Smooth muscle cell (in vitro differentiated cells): ENCODE measurements at regions not wholly inside any gene's neighbourhood (a gene's known extent, or its start where the extent isn't known, plus 50 kb on each side); places are given as distances from the start of the nearest gene placed in this dataset.
A peak's percentile ranks its signal among the peaks of the same experiment; 100 is the strongest.

Experiments used
- DNase-seq: peaks from one replicate; lab custom pipeline; 2025; ENCODE audit not compliant: unreplicated experiment; lab: John Stamatoyannopoulos, UW
- H2AFZ ChIP-seq: fragments of 200-600 bp; sonication (generic); 2 replicates; pipeline ENCODE4 v1.6.0; 2016; ENCODE audit warnings: antibody characterized with exemption, low read depth, mild to moderate bottlenecking
- H3F3A ChIP-seq: fragments of 200-600 bp; sonication (generic); 2 replicates; pipeline ENCODE4 v1.6.0; 2017; ENCODE audit warnings: antibody characterized with exemption, low read depth
- H3K27ac ChIP-seq: fragments of 200-600 bp; sonication (generic); 2 replicates; pipeline ENCODE4 v1.5.1; 2016; ENCODE audit warnings: low read depth, mild to moderate bottlenecking
- H3K27me3 ChIP-seq: fragments of 200-600 bp; sonication (generic); 2 replicates; pipeline ENCODE4 v1.6.1; 2016; ENCODE audit warnings: low read depth, mild to moderate bottlenecking
- H3K36me3 ChIP-seq: fragments of 200-600 bp; sonication (generic); 2 replicates; pipeline ENCODE4 v1.5.1; 2016; ENCODE audit warnings: low read depth
- H3K4me1 ChIP-seq: fragments of 200-600 bp; sonication (generic); 2 replicates; pipeline ENCODE4 v1.5.1; 2016; ENCODE audit warnings: low read depth
- H3K4me2 ChIP-seq: fragments of 200-600 bp; sonication (generic); 2 replicates; pipeline ENCODE4 v1.6.0; 2016; ENCODE audit warnings: mild to moderate bottlenecking
- H3K4me3 ChIP-seq: fragments of 200-600 bp; sonication (generic); 2 replicates; pipeline ENCODE4 v1.5.1; 2016; ENCODE audit warnings: mild to moderate bottlenecking
- H3K79me2 ChIP-seq: fragments of 200-600 bp; sonication (generic); 2 replicates; pipeline ENCODE4 v1.6.0; 2016; ENCODE audit warnings: low read depth, mild to moderate bottlenecking
- H3K9ac ChIP-seq: fragments of 200-600 bp; sonication (generic); 2 replicates; pipeline ENCODE4 v1.6.0; 2016; ENCODE audit warnings: low read depth
- H3K9me3 ChIP-seq: fragments of 200-600 bp; sonication (generic); replicated peaks from 2 replicates; pipeline ENCODE4 v1.5.1; 2016; ENCODE audit warnings: low read depth
- H4K20me1 ChIP-seq: fragments of 200-600 bp; sonication (generic); 2 replicates; pipeline ENCODE4 v1.6.0; 2016; ENCODE audit warnings: low read depth
- WGBS: methylation state at CpG from one replicate; pipeline ENCODE4 v1.1.7; 2016; ENCODE audit warnings: low lambda C conversion rate; 5-methylcytosine and 5-hydroxymethylcytosine counted together
- TF ChIP-seq, protein P1 (sequence below): fragments of 200-600 bp; sonication (generic); IDR thresholded peaks from 2 replicates; pipeline ENCODE4 v1.5.1; 2017; ENCODE audit warnings: borderline replicate concordance, mild to moderate bottlenecking, antibody characterized with exemption; ENCODE audit not compliant: insufficient read depth, poor library complexity, severe bottlenecking

DNA sequence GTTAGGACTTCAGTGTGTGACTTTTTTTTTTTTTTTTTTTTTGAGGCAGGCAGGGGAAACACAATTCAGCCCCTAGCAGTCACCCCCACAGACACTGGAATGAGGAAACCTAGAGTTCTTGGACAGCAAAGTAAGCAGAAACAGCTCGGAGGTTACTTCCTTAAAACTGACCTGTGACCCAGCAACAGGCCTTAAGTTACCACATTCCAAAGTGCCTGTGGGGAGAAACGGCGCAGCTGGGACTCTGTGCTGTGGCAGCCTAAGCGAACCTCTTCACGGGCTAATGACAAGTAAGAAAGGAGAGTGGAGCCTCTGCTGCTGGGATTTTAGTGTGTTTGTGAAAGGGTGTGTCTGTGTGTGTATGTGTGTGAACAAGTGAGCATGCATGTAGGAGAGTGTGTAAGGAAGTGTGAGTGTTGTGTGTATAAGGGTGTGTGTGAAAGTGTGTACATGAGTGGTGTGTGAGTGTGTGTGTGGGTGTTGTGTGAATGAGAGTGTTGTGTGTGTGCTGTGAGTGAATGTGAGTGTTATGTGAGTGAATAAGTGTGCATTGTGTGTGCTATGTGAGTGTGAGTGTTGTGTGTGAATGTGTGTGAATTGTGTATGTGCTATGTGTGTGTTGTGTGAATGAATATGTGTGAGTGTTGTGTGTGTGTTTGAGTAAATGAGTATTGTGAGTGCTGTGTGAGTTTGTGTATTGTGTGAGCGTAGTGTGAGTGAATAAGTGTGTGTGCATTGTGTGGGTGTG is 180.8 kb downstream of the BRINP2 start:
- H4K20me1 ChIP-seq, result no peaks in the 10 kb centered on the region
- no peak overlapping the region for H3K4me2 ChIP-seq
- WGBS, result 52% methylated on average over 6 of the region's 6 CpGs
- H3K4me3 ChIP-seq, result no peak overlapping the region
- no peaks in the 10 kb centered on the region for H3K4me1 ChIP-seq
- DNase-seq, result no peak
- no peaks in the 10 kb centered on the region for H3K36me3 ChIP-seq
- no peaks in the 10 kb centered on the region for H3K79me2 ChIP-seq
- no peaks in the 10 kb centered on the region for H3K27me3 ChIP-seq
- TF ChIP-seq, protein P1, sequence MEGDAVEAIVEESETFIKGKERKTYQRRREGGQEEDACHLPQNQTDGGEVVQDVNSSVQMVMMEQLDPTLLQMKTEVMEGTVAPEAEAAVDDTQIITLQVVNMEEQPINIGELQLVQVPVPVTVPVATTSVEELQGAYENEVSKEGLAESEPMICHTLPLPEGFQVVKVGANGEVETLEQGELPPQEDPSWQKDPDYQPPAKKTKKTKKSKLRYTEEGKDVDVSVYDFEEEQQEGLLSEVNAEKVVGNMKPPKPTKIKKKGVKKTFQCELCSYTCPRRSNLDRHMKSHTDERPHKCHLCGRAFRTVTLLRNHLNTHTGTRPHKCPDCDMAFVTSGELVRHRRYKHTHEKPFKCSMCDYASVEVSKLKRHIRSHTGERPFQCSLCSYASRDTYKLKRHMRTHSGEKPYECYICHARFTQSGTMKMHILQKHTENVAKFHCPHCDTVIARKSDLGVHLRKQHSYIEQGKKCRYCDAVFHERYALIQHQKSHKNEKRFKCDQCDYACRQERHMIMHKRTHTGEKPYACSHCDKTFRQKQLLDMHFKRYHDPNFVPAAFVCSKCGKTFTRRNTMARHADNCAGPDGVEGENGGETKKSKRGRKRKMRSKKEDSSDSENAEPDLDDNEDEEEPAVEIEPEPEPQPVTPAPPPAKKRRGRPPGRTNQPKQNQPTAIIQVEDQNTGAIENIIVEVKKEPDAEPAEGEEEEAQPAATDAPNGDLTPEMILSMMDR, result no peak
- no peak overlapping the region for H2AFZ ChIP-seq
- no peak overlapping the region for H3K9ac ChIP-seq
- H3K9me3 ChIP-seq, result no peaks in the 10 kb centered on the region
- no peaks in the 10 kb centered on the region for H3F3A ChIP-seq
- no peak overlapping the region for H3K27ac ChIP-seq

DNA sequence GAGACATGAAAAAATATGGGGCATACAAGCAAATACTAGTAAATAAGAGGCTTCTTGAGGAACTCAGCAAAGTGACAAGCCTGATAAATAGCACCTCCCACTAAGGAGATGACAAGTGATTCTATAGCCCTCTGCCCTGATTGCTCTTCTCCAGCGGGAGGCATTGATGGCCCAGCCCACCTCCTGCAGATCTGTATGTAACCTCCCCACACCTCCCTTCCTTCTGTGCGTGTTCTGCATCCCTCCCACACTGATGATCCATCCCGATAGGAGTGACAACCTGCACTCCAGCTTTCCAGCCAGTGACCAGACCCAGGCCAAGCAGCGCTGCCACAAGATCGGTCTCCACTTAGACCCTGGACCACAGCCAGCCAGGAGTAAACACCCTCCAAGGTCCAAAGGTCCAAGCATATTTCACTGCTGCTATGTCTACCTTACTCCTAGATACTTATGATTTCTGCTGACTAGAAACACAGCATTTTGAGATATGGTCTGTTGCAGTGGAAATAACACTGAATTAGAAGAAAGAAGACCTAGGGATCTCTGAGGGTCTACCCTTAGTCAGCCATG is 176.1 kb downstream of the BRINP2 start:
- Histone ChIP-seq H3K4me2 (no peak overlapping the region), H3K4me1 (no peaks in the 10 kb centered on the region), H3K36me3 (no peaks in the 10 kb centered on the region), H3F3A (no peaks in the 10 kb centered on the region), H3K9me3 (no peaks in the 10 kb centered on the region), H3K27me3 (no peaks in the 10 kb centered on the region), H3K9ac (no peak overlapping the region), H3K27ac (no peak overlapping the region), H3K4me3 (no peak overlapping the region), H2AFZ (no peak overlapping the region), H4K20me1 (no peaks in the 10 kb centered on the region), H3K79me2 (no peaks in the 10 kb centered on the region)
- TF ChIP-seq, protein P1, result no peak
- 96% methylated on average over 5 of the region's 5 CpGs for whole genome bisulfite sequencing
- no peak for DNase-seq

DNA sequence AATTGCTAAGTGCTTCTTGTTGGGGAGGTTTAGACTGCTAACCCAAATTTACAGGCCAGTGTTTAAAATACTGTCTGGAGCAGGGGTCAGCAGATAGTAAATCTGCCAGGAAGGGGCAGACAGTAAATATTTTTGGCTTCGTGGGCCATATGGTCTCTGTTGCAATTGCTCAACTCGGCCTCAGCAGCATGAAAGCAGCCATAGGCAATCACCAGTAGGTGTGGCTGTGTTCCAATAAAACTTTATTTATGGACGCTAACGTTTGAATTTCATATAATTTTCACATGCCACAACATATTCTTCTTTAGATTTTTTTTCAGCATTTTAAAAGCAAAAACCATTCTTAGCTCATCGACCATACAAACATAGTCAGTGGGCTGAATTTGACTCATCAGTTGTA is 172.7 kb downstream of the BRINP2 start:
- no peak overlapping the region for H3K4me3 ChIP-seq
- TF ChIP-seq, protein P1, result no peak
- 20% methylated on average over 5 of the region's 5 CpGs for WGBS
- H3K4me2 ChIP-seq, result peak overlapping the region; percentile 0
- H3K4me1 ChIP-seq, result no peaks in the 10 kb centered on the region
- H3K9me3 ChIP-seq, result no peaks in the 10 kb centered on the region
- H3K27me3 ChIP-seq, result no peaks in the 10 kb centered on the region
- no peaks in the 10 kb centered on the region for H3K79me2 ChIP-seq
- no peak for DNase-seq
- H3K9ac ChIP-seq, result no peak overlapping the region
- no peaks in the 10 kb centered on the region for H4K20me1 ChIP-seq
- H3K36me3 ChIP-seq, result no peaks in the 10 kb centered on the region
- no peak overlapping the region for H2AFZ ChIP-seq
- no peaks in the 10 kb centered on the region for H3F3A ChIP-seq
- peak overlapping the region; percentile 4 for H3K27ac ChIP-seq

DNA sequence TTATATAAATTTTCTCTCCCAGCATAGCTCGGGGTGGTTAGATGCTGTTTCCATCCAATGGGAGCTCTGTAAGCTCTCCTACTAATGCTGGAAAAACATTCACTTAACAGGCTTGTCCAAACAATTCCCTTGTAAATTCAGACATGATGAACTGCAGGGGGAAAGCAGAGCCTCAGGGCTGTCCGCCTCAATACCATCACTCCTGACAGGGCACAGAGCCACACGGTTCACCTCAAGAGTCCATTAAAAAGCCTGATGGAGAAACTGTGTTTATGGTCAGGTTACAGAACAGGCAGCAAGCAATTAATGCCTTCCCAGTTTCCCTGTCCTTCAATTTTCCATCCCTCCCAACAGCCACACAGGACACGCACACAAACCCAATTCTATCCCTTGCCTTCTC is 171.0 kb downstream of the BRINP2 start:
- WGBS, result 39% methylated on average over 4 of the region's 4 CpGs
- Histone ChIP-seq H3K9me3 (no peaks in the 10 kb centered on the region), H3K36me3 (no peaks in the 10 kb centered on the region), H3K79me2 (no peaks in the 10 kb centered on the region), H4K20me1 (no peaks in the 10 kb centered on the region), H3K27ac (no peak overlapping the region), H3K4me1 (no peaks in the 10 kb centered on the region), H3K9ac (no peak overlapping the region), H3K4me3 (no peak overlapping the region), H3K27me3 (no peaks in the 10 kb centered on the region), H3K4me2 (no peak overlapping the region), H2AFZ (no peak overlapping the region), H3F3A (no peaks in the 10 kb centered on the region)
- DNase-seq, result no peak
- TF ChIP-seq, protein P1, result no peak
